ENCODE measurements at regions not wholly inside any gene's neighbourhood (a gene's known extent, or its start where the extent isn't known, plus 50 kb on each side); places are given as distances from the start of the nearest gene placed in this dataset.
"Not testable (repeated sequence)": the region's sequence is repeated elsewhere in the genome, so short reads cannot be mapped to it uniquely, and the experiment has no call there.

- CTCF ChIA-PET (ENCODE audit: partially characterized antibody) = no interaction called here
Measured at GRCh38 chr13:80501556-80501955, 160.6 kb upstream of the SPRY2 start.

GRCh38 chr13:80499536-80500290, 158.8 kb upstream of the SPRY2 start:
- Mint-ChIP-seq H3K36me3 (no peaks in the 10 kb centered on the region), H3K27me3 (no peaks in the 10 kb centered on the region)
- CTCF ChIA-PET (ENCODE audit: partially characterized antibody) = no interaction called here

More at GRCh38 chr13:80501556-80501955, 160.6 kb upstream of the SPRY2 start:
- Mint-ChIP-seq H3K4me1 (no peaks in the 10 kb centered on the region), H3K9me3 (peaks cover 0 to 10% (median 2%) of the 10 kb centered on the region in 8 donors), H3K36me3 (no peaks in the 10 kb centered on the region), H3K4me3 (no peak overlapping the region), H3K27ac (no peak overlapping the region), H3K27me3 (no peaks in the 10 kb centered on the region)
- no peaks in the 10 kb centered on the region for H3K27me3 ChIP-seq (ENCODE audit: insufficient read depth, low read length)
- intact Hi-C loops (cut with micrococcal nuclease) = no loop called here
- no peaks in the 10 kb centered on the region for H3K4me1 ChIP-seq (ENCODE audit: insufficient read depth, low read length)
- no peak overlapping the region for H3K4me3 ChIP-seq (ENCODE audit: low read length in 2 of 2)
- H3K9me3 ChIP-seq (ENCODE audit: control insufficient read depth in 1 of 2, low read length in 2 of 2) = no peaks in the 10 kb centered on the region
- POLR2A ChIA-PET (ENCODE audit: partially characterized antibody) = no interaction called here
- no peak overlapping the region for H3K27ac ChIP-seq (ENCODE audit: low read depth, low read length)
- no peaks in the 10 kb centered on the region for H3K36me3 ChIP-seq (ENCODE audit: insufficient read depth, low read length)
- no peak for DNase-seq

GRCh38 chr13:80498433-80498832, 157.5 kb upstream of the SPRY2 start:
- Mint-ChIP-seq H3K4me3 (no peak overlapping the region), H3K27me3 (no peaks in the 10 kb centered on the region), H3K9me3 (peaks cover 0 to 6% (median under 1%) of the 10 kb centered on the region in 8 donors), H3K4me1 (no peaks in the 10 kb centered on the region), H3K27ac (no peak overlapping the region), H3K36me3 (no peaks in the 10 kb centered on the region)
- H3K36me3 ChIP-seq (ENCODE audit: insufficient read depth, low read length) = no peaks in the 10 kb centered on the region
- no peaks in the 10 kb centered on the region for H3K27me3 ChIP-seq (ENCODE audit: insufficient read depth, low read length)
- POLR2A ChIA-PET (ENCODE audit: partially characterized antibody) = no interaction called here
- intact Hi-C loops (cut with micrococcal nuclease) = no loop called here
- CTCF ChIA-PET (ENCODE audit: partially characterized antibody) = no interaction called here
- no peak for DNase-seq
- no peaks in the 10 kb centered on the region for H3K9me3 ChIP-seq (ENCODE audit: control insufficient read depth in 1 of 2, low read length in 2 of 2)
- H3K4me1 ChIP-seq (ENCODE audit: insufficient read depth, low read length) = no peaks in the 10 kb centered on the region
- no peak overlapping the region for H3K4me3 ChIP-seq (ENCODE audit: low read length in 2 of 2)
- no peak overlapping the region for H3K27ac ChIP-seq (ENCODE audit: low read depth, low read length)

More at GRCh38 chr13:80499536-80500290, 158.8 kb upstream of the SPRY2 start:
- POLR2A ChIA-PET (ENCODE audit: partially characterized antibody) = no interaction called here
- H3K27ac ChIP-seq (ENCODE audit: low read depth, low read length) = no peak overlapping the region
- H3K27me3 ChIP-seq (ENCODE audit: insufficient read depth, low read length) = no peaks in the 10 kb centered on the region
- no peaks in the 10 kb centered on the region for H3K4me1 Mint-ChIP-seq
- no peak overlapping the region for H3K27ac Mint-ChIP-seq
- no peaks in the 10 kb centered on the region for H3K4me1 ChIP-seq (ENCODE audit: insufficient read depth, low read length)
- H3K4me3 Mint-ChIP-seq = no peak overlapping the region
- no peaks in the 10 kb centered on the region for H3K9me3 ChIP-seq (ENCODE audit: control insufficient read depth in 1 of 2, low read length in 2 of 2)
- no peak for DNase-seq
- H3K4me3 ChIP-seq (ENCODE audit: low read length in 2 of 2) = no peak overlapping the region
- peaks cover 0 to 6% (median under 1%) of the 10 kb centered on the region in 8 donors for H3K9me3 Mint-ChIP-seq
- H3K36me3 ChIP-seq (ENCODE audit: insufficient read depth, low read length) = no peaks in the 10 kb centered on the region
- intact Hi-C loops (cut with micrococcal nuclease) = no loop called here

GRCh38 chr13:80497978-80498377, 157.1 kb upstream of the SPRY2 start:
- H3K27me3 Mint-ChIP-seq = no peaks in the 10 kb centered on the region
- no peaks in the 10 kb centered on the region for H3K27me3 ChIP-seq (ENCODE audit: insufficient read depth, low read length)
- peaks cover 0 to 6% (median under 1%) of the 10 kb centered on the region in 8 donors for H3K9me3 Mint-ChIP-seq
- no peaks in the 10 kb centered on the region for H3K4me1 ChIP-seq (ENCODE audit: insufficient read depth, low read length)
- H3K4me1 Mint-ChIP-seq = no peaks in the 10 kb centered on the region
- DNase-seq = no peak
- no peak overlapping the region for H3K27ac Mint-ChIP-seq
- CTCF ChIA-PET (ENCODE audit: partially characterized antibody) = no interaction called here
- POLR2A ChIA-PET (ENCODE audit: partially characterized antibody) = no interaction called here
- H3K36me3 ChIP-seq (ENCODE audit: insufficient read depth, low read length) = no peaks in the 10 kb centered on the region
- no peaks in the 10 kb centered on the region for H3K36me3 Mint-ChIP-seq
- H3K4me3 ChIP-seq (ENCODE audit: low read length in 2 of 2) = no peak overlapping the region
- no peak overlapping the region for H3K4me3 Mint-ChIP-seq
- no peak overlapping the region for H3K27ac ChIP-seq (ENCODE audit: low read depth, low read length)
- H3K9me3 ChIP-seq (ENCODE audit: control insufficient read depth in 1 of 2, low read length in 2 of 2) = no peaks in the 10 kb centered on the region
- intact Hi-C loops (cut with micrococcal nuclease) = no loop called here

GRCh38 chr13:80497439-80497838, 156.5 kb upstream of the SPRY2 start:
- POLR2A ChIA-PET (ENCODE audit: partially characterized antibody) = no interaction called here

GRCh38 chr13:80496721-80497397, 155.9 kb upstream of the SPRY2 start:
- Mint-ChIP-seq H3K9me3 (peaks cover 0 to 6% (median under 1%) of the 10 kb centered on the region in 8 donors), H3K27me3 (no peaks in the 10 kb centered on the region), H3K27ac (no peak overlapping the region), H3K4me3 (no peak overlapping the region), H3K36me3 (no peaks in the 10 kb centered on the region), H3K4me1 (no peaks in the 10 kb centered on the region)
- H3K4me3 ChIP-seq (ENCODE audit: low read length in 2 of 2) = no peak overlapping the region
- POLR2A ChIA-PET (ENCODE audit: partially characterized antibody) = no interaction called here
- no peaks in the 10 kb centered on the region for H3K36me3 ChIP-seq (ENCODE audit: insufficient read depth, low read length)
- H3K9me3 ChIP-seq (ENCODE audit: control insufficient read depth in 1 of 2, low read length in 2 of 2) = no peaks in the 10 kb centered on the region
- CTCF ChIA-PET (ENCODE audit: partially characterized antibody) = no interaction called here
- intact Hi-C loops (cut with micrococcal nuclease) = no loop called here
- no peak for DNase-seq
- H3K27ac ChIP-seq (ENCODE audit: low read depth, low read length) = no peak overlapping the region
- H3K27me3 ChIP-seq (ENCODE audit: insufficient read depth, low read length) = no peaks in the 10 kb centered on the region
- H3K4me1 ChIP-seq (ENCODE audit: insufficient read depth, low read length) = no peaks in the 10 kb centered on the region

More at GRCh38 chr13:80497439-80497838, 156.5 kb upstream of the SPRY2 start:
- peaks cover 0 to 6% (median 0%) of the 10 kb centered on the region in 8 donors for H3K9me3 Mint-ChIP-seq
- Histone ChIP-seq H3K4me3 (ENCODE audit: low read length in 2 of 2) (no peak overlapping the region), H3K4me1 (ENCODE audit: insufficient read depth, low read length) (no peaks in the 10 kb centered on the region), H3K36me3 (ENCODE audit: insufficient read depth, low read length) (no peaks in the 10 kb centered on the region), H3K9me3 (ENCODE audit: control insufficient read depth in 1 of 2, low read length in 2 of 2) (no peaks in the 10 kb centered on the region), H3K27me3 (ENCODE audit: insufficient read depth, low read length) (no peaks in the 10 kb centered on the region), H3K27ac (ENCODE audit: low read depth, low read length) (no peak overlapping the region)
- CTCF ChIA-PET (ENCODE audit: partially characterized antibody) = no interaction called here
- no peaks in the 10 kb centered on the region for H3K4me1 Mint-ChIP-seq
- DNase-seq = no peak
- H3K36me3 Mint-ChIP-seq = no peaks in the 10 kb centered on the region
- H3K27ac Mint-ChIP-seq = no peak overlapping the region
- H3K27me3 Mint-ChIP-seq = no peaks in the 10 kb centered on the region
- H3K4me3 Mint-ChIP-seq = no peak overlapping the region
- intact Hi-C loops (cut with micrococcal nuclease) = no loop called here

GRCh38 chr13:80490491-80490943, 149.6 kb upstream of the SPRY2 start:
- H3K27ac ChIP-seq (ENCODE audit: low read depth, low read length); H3K36me3 ChIP-seq (ENCODE audit: insufficient read depth, low read length); H3K36me3 Mint-ChIP-seq; POLR2A ChIA-PET (ENCODE audit: partially characterized antibody); intact Hi-C loops (cut with micrococcal nuclease); CTCF ChIA-PET (ENCODE audit: partially characterized antibody); H3K9me3 ChIP-seq (ENCODE audit: control insufficient read depth in 1 of 2, low read length in 2 of 2); H3K27me3 Mint-ChIP-seq; H3K9me3 Mint-ChIP-seq; DNase-seq; H3K4me3 ChIP-seq (ENCODE audit: low read length in 2 of 2); H3K4me3 Mint-ChIP-seq; H3K4me1 Mint-ChIP-seq; H3K27me3 ChIP-seq (ENCODE audit: insufficient read depth, low read length); H3K27ac Mint-ChIP-seq; H3K4me1 ChIP-seq (ENCODE audit: insufficient read depth, low read length): not testable (repeated sequence)

All from CD4-positive, alpha-beta memory T cell (primary cell).